ENCODE measurements at regions not wholly inside any gene's neighbourhood (a gene's known extent, or its start where the extent isn't known, plus 50 kb on each side); places are given as distances from the start of the nearest gene placed in this dataset.

DNA sequence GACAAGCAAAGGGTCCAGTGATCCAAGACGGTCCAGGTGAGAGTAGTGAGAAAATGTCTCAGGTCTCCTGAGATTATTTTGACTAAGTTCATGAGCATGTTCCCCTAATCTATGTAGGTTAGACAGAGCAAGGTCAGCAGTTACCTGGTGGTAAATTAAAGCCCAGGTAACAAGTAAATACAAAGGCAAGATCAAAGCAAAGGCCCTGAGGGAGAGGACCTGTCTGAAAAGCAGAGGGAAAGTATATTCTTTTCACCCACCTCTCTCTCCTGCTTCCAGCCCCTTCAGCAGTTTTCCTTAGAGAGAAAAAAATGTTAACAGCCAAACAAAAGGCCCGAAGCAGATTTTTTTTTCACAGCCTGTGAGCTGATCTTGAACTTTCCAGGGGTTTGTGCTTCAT is 302.7 kb downstream of the MAP2K6 start:
- TF ChIP-seq, protein P1, sequence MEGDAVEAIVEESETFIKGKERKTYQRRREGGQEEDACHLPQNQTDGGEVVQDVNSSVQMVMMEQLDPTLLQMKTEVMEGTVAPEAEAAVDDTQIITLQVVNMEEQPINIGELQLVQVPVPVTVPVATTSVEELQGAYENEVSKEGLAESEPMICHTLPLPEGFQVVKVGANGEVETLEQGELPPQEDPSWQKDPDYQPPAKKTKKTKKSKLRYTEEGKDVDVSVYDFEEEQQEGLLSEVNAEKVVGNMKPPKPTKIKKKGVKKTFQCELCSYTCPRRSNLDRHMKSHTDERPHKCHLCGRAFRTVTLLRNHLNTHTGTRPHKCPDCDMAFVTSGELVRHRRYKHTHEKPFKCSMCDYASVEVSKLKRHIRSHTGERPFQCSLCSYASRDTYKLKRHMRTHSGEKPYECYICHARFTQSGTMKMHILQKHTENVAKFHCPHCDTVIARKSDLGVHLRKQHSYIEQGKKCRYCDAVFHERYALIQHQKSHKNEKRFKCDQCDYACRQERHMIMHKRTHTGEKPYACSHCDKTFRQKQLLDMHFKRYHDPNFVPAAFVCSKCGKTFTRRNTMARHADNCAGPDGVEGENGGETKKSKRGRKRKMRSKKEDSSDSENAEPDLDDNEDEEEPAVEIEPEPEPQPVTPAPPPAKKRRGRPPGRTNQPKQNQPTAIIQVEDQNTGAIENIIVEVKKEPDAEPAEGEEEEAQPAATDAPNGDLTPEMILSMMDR (IDR thresholded peaks at IDR 0.05 in 8 of 11, conservative IDR thresholded peaks at IDR 0.05 in 3 of 11) = no peak
- no peak for TF ChIP-seq POLR2AphosphoS5 (IDR thresholded peaks at IDR 0.05)
- no peak for TF ChIP-seq POLR2A (IDR thresholded peaks at IDR 0.05)
